ENCODE measurements at regions not wholly inside any gene's neighbourhood (a gene's known extent, or its start where the extent isn't known, plus 50 kb on each side); places are given as distances from the start of the nearest gene placed in this dataset.

- DNase-seq (ENCODE audit: low read depth) = no peak
Measured at GRCh38 chr10:44244745-44245600, 139.9 kb downstream of the CXCL12 start.

GRCh38 chr10:44243851-44244510 is 140.9 kb downstream of the CXCL12 start:
- DNase-seq (ENCODE audit: low read depth) = no peak

- DNase-seq (ENCODE audit: low read depth) = peak; percentile 78
Measured at GRCh38 chr10:44242826-44243225, 142.1 kb downstream of the CXCL12 start.

GRCh38 chr10:44242091-44242490 is 142.8 kb downstream of the CXCL12 start:
- peak; percentile 63 for DNase-seq (ENCODE audit: low read depth)

GRCh38 chr10:44240584-44241205 is 144.2 kb downstream of the CXCL12 start:
- peak; percentile 53 for DNase-seq (ENCODE audit: low read depth)

- no peak for DNase-seq (ENCODE audit: low read depth)
Measured at GRCh38 chr10:44238212-44238611, 146.7 kb downstream of the CXCL12 start.

GRCh38 chr10:44237364-44238049 is 147.4 kb downstream of the CXCL12 start:
- DNase-seq (ENCODE audit: low read depth) = no peak

GRCh38 chr10:44235363-44235762 is 149.5 kb downstream of the CXCL12 start:
- DNase-seq (ENCODE audit: low read depth) = no peak

- DNase-seq (ENCODE audit: low read depth) = no peak
Measured at GRCh38 chr10:44234483-44234875, 150.4 kb downstream of the CXCL12 start.

- no peak for DNase-seq (ENCODE audit: low read depth)
Measured at GRCh38 chr10:44233561-44234482, 151.1 kb downstream of the CXCL12 start.

- DNase-seq (ENCODE audit: low read depth) = no peak
Measured at GRCh38 chr10:44217274-44217820, 167.6 kb downstream of the CXCL12 start.

GRCh38 chr10:44216073-44216472 is 168.8 kb downstream of the CXCL12 start:
- DNase-seq (ENCODE audit: low read depth) = no peak

GRCh38 chr10:44209811-44210210 is 175.1 kb downstream of the CXCL12 start:
- DNase-seq (ENCODE audit: low read depth) = no peak

GRCh38 chr10:44207160-44207559 is 177.7 kb downstream of the CXCL12 start:
- no peak for DNase-seq (ENCODE audit: low read depth)

GRCh38 chr10:44206127-44206818 is 178.6 kb downstream of the CXCL12 start:
- DNase-seq (ENCODE audit: low read depth) = no peak

GRCh38 chr10:44205067-44205466 is 179.8 kb downstream of the CXCL12 start:
- DNase-seq (ENCODE audit: low read depth) = no peak

- no peak for DNase-seq (ENCODE audit: low read depth)
Measured at GRCh38 chr10:44203535-44203934, 181.4 kb downstream of the CXCL12 start.

- no peak for DNase-seq (ENCODE audit: low read depth)
Measured at GRCh38 chr10:44202952-44203351, 181.9 kb downstream of the CXCL12 start.

GRCh38 chr10:44201656-44202055 is 183.2 kb downstream of the CXCL12 start:
- no peak for DNase-seq (ENCODE audit: low read depth)

GRCh38 chr10:44201011-44201410 is 183.9 kb downstream of the CXCL12 start:
- DNase-seq (ENCODE audit: low read depth) = no peak

Data from myocyte (in vitro differentiated cells).